Frontal cortex (tissue), 3 donors: ENCODE measurements at regions not wholly inside any gene's neighbourhood (a gene's known extent, or its start where the extent isn't known, plus 50 kb on each side); places are given as distances from the start of the nearest gene placed in this dataset.

Experiments
- DNase-seq, 2 donors: peaks; one replicate each; pipeline ENCODE4 v3.0.0; 2012; ENCODE audit warnings: low spot score in 2 of 2
- FAIRE-seq: peaks from 2 replicates; lab custom pipeline; 2012; peaks lifted over from hg19 to GRCh38; lab: Jason Lieb, UNC
- donor health status: control.
- donor health status: control.
- donor health status: control.

- no peak for FAIRE-seq
Measured at GRCh38 chr10:88057720-88058119, 194.3 kb downstream of the PTEN start.

GRCh38 chr10:88058750-88059149 is 195.3 kb downstream of the PTEN start:
- no peak for FAIRE-seq
- DNase-seq: no peak

More at GRCh38 chr10:88057720-88058119, 194.3 kb downstream of the PTEN start:
- DNase-seq: no peak

- no peak for FAIRE-seq
- no peak for DNase-seq
Measured at GRCh38 chr10:88059190-88059589, 195.8 kb downstream of the PTEN start.

GRCh38 chr10:88060762-88061161 is 197.3 kb downstream of the PTEN start:
- DNase-seq: no peak
- no peak for FAIRE-seq

- no peak for DNase-seq
- no peak for FAIRE-seq
Measured at GRCh38 chr10:88062385-88062784, 199.0 kb downstream of the PTEN start.

GRCh38 chr10:88062798-88063472 is 199.5 kb downstream of the PTEN start:
- no peak for FAIRE-seq

GRCh38 chr10:88063861-88064557 is 200.6 kb downstream of the PTEN start:
- FAIRE-seq (no peak), DNase-seq (no peak)

More at GRCh38 chr10:88062798-88063472, 199.5 kb downstream of the PTEN start:
- no peak for DNase-seq

GRCh38 chr10:88064608-88065382 is 201.4 kb downstream of the PTEN start:
- FAIRE-seq (no peak), DNase-seq (no peak)

- no peak for FAIRE-seq
- DNase-seq: no peak
Measured at GRCh38 chr10:88065383-88066049, 202.1 kb downstream of the PTEN start.

GRCh38 chr10:88066319-88066718 is 202.9 kb downstream of the PTEN start:
- FAIRE-seq: no peak
- no peak for DNase-seq

GRCh38 chr10:88066876-88067275 is 203.5 kb downstream of the PTEN start:
- no peak for FAIRE-seq
- no peak for DNase-seq

GRCh38 chr10:88067737-88068136 is 204.3 kb downstream of the PTEN start:
- no peak for DNase-seq
- FAIRE-seq: no peak

GRCh38 chr10:88069338-88069737 is 205.9 kb downstream of the PTEN start:
- no peak for FAIRE-seq
- DNase-seq: no peak

- DNase-seq (no peak), FAIRE-seq (no peak)
Measured at GRCh38 chr10:88070080-88070880, 206.9 kb downstream of the PTEN start.

- DNase-seq (no peak), FAIRE-seq (no peak)
Measured at GRCh38 chr10:88071879-88072278, 208.5 kb downstream of the PTEN start.

- DNase-seq: no peak
- no peak for FAIRE-seq
Measured at GRCh38 chr10:88073682-88074081, 210.3 kb downstream of the PTEN start.

- FAIRE-seq (no peak), DNase-seq (no peak)
Measured at GRCh38 chr10:88074971-88075370, 211.5 kb downstream of the PTEN start.

- FAIRE-seq: no peak
- no peak for DNase-seq
Measured at GRCh38 chr10:88076027-88076880, 212.8 kb downstream of the PTEN start.

- DNase-seq (no peak), FAIRE-seq (no peak)
Measured at GRCh38 chr10:88077977-88078376, 214.6 kb downstream of the PTEN start.
